Stimulated activated CD8-positive, alpha-beta memory T cell treated with anti-CD3 and anti-CD28 coated beads, Interleukin-15, amount 100 ng/mL, for 1 hour (primary cell): ENCODE measurements at regions not wholly inside any gene's neighbourhood (a gene's known extent, or its start where the extent isn't known, plus 50 kb on each side); places are given as distances from the start of the nearest gene placed in this dataset.
"Not testable (repeated sequence)": the region's sequence is repeated elsewhere in the genome, so short reads cannot be mapped to it uniquely, and the experiment has no call there.

Experiments used
- DNase-seq: peaks from one replicate; pipeline ENCODE4 v3.0.0-alpha.2; 2020; ENCODE audit warnings: low read depth

DNA sequence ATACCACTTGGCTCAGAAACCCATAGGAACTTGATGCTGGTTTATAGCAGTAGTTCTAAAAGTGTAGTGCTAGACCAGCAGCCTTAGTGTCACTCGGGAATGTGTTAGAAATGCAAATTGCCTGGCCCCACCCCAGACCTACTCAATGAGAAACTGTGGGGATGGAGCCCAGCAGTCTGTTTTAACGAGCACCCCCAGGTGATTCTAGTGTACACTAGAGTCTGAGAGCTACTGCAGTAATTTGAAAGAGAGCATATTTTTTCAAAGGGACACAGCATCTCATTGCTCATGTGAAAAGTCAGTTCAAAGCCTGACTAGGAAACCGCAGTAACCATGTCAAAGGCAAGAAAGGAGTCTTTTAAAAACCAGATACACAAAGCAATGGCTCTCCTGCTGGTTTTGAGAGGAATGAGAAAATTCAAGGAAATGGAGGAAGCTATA lies 313.4 kb downstream of the SQOR start:
- no peak for DNase-seq

DNA sequence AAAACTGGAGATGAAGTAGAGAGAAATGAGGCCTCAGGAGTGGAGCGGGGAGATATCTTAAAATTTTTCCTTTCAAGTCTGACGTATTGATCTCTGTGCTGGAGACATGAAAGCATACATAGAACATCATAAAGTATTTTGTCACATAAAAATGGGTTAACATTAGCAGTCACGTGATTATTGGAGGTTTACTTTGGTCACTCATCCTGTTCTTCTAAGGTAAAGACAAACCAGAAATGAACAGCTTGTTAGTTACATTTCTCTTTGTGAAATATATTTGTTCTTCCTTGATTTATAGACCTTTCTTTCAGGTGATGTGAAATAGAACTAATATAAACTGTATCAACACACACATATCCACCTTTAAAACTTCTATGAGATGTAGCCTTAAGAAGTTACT lies 324.1 kb downstream of the SQOR start:
- DNase-seq, result no peak

DNA sequence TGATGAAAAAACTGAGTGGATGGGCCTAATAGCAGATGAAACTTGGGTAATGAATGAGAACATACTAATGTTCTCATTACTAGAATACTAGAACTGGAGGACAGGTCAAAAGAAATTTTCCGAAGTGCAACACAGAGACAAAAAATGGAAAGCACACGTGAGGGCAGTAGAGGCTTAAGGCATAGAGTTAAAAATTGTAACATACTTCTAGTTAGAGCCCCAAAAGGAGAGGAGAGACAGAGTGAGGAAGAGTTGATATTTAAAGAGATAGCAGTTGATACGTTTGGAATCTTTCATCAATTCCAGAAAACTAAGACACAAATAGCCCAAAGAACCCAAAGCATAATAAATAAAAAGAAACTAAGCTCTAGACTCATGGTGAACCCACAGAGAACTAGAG lies 327.9 kb downstream of the SQOR start:
- DNase-seq, result no peak

DNA sequence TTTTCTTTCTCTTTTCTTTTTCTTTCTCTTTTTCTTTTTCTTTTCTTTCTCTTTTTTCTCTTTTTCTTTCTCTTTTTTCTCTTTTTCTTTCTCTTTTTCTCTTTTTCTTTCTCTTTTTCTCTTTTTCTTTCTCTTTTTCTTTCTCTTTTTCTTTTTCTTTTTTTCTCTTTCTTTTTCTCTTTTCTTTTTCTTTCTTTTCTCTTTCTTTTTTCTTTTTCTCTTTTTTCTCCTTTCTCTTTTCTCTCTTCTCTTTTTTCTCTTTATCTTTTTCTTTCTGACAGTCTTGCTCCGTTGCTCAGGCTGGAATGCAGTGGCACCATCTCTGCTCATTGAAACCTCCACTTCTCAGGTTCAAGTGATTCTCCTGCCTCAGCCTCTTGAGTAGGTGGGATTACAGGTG lies 335.7 kb downstream of the SQOR start:
- no peak for DNase-seq

DNA sequence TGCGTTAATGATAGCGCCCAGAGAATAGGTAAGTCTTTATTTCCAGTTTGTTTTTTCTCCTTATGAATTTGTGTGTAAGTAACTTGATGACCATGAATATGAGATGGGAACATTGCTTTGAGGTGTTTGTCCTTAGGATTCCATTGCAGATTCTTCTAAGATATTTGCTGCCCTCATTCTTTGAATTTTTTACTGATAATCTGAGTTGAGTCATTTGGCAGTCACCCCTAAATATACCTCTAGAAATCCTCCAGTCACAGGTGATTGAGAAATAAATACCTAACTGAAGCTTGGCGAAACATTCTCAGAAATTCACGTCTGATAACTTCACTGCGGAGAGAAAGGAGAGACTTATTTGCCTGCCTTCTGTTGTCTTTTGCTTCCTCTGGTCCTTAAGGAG lies 345.5 kb downstream of the SQOR start:
- no peak for DNase-seq

DNA sequence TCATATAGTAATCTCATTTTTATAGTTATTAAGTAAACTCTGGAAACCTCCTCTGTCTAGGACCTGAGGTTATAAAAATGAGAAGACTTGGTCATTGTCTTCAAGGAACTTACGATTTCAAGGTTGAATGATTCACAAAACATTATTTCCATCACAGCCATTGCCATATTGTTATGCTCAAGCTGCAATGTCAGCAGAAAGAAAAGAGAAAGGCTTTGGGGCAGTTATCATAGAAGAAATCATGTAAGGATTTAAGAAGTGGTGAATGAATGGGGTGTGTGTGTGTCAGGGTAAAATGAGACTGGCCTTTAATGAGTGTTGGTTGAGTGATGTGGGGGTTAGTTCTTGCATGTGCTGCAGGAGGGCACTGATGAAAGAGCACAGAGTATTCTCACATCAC lies 346.8 kb downstream of the SQOR start:
- DNase-seq, result no peak

DNA sequence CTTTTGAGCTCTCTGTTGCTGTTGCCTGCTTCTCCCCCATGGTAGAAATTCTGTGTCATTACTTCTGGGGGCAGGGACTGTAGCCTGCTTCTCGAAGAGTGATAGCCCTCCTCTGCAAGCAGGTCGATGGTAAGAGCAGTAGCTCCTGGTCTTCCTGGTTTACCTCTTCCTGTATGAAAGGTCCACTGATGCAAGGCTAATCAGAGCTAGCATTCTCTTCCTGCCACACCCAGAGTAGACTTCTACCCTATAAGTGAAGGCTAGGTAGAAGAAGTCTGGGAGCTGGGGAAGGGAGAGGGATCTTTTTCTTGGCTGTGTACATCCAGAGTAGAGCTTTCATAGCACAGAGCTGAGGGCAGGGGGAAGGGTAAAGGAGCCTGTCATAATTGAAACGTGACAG lies 357.0 kb downstream of the SQOR start:
- no peak for DNase-seq

DNA sequence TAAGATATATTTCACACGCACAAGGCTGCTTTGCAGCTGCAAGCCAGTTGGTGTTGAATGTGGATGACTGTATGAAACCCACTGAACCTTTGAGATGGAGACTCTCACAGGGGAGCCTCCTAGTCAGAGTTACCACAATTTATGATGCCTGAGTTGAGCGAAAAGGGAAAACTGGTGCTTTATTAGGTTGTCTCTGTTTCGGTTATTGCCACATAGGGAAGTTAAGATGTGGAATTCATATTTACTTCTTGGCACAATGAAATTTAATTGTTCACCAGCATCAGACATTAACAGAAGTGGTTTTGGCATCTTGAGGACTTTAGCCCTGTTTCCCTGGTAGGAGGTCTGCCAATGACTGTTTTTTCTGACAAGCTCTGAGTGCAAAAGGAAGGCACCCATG lies 358.2 kb downstream of the SQOR start:
- no peak for DNase-seq

DNA sequence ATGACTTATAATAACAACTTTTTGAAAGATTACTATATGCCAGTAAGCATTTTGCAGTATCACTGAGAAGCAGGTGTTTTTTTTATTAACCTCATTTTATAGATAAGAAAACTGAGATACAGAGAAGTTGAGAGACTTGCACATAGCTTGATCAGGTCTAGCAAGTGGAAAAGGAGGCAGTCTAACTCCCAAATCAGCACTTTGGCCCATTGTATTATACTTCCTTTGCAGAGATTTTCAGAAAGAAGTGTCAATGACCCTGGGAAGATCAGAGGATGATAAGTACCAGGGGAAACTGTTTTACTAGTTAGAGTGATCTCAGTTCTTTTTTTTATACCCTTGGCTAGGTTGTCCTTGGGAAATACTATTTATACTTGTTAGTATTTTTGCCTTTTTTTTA lies 358.7 kb downstream of the SQOR start:
- DNase-seq, result no peak

DNA sequence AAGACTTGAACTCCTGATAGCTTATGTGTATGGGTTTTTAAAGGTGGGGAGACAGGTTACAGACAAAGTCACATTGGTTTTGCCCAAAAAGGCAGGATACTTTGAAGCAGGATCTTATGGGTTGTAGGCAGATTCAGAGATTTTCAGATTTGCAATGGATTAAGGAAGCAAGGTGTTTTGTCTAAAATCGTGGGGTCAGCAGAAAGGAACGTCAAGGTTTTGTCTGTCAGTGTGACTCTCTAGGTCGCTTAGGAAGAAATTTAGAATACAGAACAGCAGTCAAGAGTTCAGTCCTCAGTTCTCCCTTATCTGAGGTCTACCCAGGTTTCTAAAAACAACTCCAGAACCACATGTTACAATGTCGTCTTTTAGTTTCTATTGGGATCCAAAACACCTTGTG lies 361.0 kb downstream of the SQOR start:
- DNase-seq, result no peak

DNA sequence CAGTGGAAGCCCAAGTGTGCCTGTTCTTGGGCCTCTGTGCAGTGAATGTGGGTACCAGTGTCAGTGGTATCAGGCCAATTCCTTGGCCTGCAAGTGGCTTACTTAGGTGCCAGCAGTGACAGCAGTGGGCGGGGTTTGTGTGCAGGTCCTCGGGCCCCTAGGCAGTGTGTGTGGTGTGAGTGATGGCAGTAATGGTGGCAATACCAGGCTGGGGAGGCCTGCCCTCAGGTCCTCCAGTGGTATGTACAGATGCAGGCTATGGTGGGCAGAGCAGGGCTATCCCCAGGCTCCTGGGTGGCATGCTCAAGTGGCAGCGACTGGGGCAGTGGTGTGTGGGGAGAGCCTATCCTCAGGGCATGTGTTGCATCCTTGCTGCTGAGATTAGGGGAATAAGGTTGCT lies 379.7 kb downstream of the SQOR start:
- no peak for DNase-seq

DNA sequence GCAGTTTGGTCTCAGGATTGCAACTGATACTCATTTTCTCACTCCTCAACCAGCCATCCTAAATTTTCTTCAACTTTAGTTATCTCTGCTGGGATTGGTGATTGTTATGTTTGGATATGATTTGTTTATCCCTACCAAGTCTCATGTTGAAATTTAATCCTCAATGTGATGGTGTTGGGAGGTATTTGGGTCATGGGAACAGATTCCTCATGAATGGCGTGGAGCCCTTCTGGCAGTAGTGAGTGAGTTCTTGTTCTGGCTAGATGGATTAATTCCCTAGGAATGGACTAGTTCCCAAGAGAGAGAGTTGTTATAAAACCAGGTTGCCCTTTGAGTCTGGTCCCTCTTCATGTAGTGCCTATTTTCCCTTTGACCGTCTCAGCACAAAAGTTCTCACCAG lies 399.9 kb downstream of the SQOR start:
- DNase-seq, result no peak

DNA sequence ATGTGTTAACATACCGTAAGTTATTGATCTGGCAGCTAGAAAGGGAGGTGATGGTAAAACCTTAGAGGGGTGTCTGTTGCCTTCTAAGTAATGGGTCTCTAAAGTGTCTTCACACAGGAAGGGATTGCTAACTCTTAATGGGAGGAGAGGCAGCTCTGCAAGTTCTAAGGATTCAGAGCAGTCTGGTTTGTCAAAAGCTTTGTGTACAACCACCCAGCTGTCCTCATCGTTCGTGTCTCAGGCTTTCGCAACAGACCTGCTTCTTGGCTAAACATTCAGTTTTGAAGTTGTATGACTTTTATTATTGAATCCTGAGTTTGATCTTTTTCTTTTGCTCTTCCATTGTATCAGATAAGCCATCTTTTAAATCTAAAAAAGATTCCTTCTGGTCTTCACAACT lies 404.9 kb downstream of the SQOR start:
- DNase-seq, result no peak

DNA sequence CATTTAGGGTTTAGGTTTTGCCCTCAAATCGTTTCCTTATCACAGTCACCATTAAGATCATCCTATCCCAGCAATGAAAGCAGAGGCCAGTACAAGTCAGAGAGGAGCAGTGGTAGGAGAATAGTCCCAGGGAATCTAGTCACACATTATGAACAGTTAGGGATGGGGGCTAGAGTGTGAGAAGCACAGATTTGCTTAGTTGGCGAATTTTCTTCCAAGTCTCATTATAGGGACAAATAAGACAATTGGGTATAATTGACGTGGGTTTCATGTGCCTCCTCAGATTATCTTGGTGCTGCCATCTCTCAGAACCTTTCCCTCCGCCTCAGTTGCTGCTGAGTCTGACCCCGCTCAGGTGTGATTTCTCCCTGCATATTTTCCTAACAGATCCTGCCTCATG lies 407.1 kb downstream of the SQOR start:
- DNase-seq, result no peak

DNA sequence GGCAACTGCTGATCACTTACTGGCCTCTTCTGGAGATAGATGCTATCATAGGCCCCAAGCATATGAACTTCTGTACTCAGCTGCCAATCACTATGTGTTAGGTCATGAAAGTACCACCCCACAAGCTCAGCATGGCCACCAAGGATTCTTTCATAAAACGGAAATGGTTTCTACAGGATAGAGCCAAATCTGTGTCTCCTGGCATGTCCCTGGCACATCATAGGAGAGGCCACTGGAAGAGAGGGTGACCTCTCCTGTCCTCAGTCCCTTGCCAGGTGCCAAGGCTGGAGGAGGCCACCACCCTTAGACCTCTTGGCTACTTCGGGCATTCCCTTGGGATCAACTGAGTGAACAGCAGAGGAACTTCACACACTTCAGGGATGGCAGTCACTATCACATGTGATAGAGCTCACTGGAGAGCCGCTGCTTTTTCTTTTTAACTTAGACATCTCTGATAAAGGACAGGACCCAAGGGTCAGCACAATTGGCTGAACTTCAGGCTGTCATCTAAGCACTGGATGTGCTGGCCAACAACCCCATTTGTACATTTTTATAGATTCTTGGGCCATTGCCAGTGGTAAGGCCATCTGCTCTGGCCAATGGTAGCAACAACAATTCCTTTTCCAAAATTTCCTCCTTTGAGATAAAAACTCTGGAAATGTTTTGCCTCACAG lies 425.2 kb downstream of the SQOR start:
- DNase-seq, result no peak

DNA sequence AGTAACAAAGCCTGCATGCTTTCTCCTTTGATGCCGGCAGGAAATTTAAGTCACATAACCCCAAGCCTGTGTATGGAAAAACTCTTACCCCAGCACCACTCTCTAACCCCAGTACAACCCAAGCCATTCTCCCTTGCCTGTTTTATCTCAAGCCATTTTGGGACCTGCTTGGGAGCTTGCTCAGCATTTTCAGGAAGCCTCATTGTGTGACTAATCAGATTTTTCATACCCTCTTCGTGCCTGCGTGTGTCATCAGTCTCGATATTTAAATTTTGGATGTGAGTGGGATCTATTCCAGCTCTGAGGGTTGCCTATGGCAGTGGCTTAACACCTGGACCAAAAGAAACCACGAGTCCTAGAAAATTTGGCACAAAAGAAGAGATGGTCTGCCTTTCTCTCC lies 426.2 kb downstream of the SQOR start:
- no peak for DNase-seq

DNA sequence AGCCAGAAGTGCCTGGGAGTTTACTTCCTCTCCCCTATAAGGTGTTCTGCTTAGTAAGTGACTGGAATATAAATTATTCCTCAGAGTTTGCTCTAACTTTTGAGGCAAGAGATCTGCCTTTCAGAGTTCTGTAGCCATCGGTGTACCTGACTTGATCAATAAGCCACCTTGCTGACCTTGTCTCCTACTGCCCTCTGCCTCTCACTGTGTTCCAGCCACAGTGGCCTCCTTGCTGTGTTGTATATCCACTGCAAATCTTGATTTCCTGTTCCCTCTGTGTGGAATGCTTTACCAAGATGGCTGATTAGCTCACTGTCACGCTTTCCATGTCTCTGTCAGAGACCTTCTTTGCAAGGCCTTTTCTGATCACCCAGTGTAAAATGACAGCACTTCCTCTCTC lies 442.4 kb downstream of the SQOR start:
- no peak for DNase-seq

DNA sequence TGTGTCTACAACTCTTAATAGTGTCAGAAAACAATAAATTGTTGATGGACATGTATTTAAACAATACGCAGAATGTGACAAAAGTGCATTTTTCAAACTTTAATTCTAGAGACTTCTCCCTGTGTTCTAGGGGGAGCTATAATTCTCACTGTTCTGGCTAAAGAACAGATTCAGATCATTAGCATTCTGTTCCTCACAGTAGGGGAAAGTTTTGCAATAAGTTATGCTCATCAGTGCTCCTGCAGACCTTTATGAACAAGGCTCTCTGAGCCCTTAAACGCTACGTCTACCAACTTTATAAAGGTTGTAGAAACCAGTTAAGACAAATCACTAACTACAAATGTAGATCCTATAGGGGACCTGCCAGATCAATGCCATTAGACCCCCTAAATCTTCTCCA lies 444.2 kb downstream of the SQOR start:
- DNase-seq, result no peak

DNA sequence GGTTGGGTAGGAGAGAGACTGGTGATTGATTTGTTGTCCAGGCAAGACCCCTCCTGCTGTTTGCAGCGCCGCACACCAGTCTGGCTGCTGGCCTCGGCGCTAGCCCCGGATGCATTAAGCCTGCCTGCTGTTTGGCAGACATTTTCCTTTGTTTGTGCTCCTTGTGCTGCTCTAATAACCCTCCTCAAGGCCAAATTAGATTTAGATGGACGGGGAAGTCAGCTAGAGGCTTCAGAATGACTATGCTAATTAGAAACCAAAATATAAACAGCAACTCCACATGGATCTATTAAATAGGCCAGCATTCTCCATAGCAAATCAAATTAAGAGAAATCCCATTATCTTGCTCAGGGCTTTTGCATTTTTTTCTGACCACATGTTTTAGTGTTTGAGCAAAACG lies 445.2 kb downstream of the SQOR start:
- no peak for DNase-seq

DNA sequence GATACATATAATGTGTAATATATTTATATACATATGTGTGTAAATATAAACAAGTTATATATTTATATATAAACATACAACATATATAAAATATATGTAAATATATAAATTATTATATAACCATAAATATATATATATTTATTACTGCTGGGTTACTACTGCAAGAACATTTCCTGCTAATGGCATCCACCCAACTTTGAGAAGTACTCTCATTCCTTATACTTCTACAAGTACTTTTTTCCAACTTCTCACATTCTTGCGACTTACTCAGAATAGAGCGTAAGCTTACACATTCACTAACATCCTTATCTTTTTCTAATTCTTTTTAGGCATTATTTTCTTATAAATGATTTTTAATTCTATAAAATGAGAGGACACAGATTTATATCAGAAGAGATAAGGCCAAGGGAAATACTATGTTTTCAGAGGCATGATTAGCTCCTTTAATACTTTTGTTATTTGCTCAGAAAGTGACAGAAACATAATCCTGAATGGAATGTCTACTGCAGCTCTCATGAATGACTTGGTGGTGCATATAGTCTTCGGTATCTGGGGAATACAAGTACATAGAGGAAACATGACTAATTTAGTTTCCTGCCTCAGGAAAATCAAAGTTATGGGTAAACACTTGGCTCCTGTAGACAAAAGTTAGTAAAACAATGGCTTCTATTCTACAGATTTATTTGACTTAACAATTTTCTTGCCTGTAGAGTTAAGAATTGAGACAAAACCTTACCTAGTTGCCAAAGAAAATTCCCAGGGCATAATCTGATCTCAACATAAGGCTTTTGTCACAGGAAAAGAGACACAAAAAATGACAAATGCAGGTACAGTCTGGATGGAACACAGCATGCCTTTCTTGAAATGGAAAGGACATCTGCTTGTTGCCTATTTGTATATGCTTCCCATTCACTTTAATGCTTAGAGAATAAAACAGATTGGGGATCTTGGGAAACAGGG lies 453.9 kb downstream of the SQOR start:
- no peak for DNase-seq

DNA sequence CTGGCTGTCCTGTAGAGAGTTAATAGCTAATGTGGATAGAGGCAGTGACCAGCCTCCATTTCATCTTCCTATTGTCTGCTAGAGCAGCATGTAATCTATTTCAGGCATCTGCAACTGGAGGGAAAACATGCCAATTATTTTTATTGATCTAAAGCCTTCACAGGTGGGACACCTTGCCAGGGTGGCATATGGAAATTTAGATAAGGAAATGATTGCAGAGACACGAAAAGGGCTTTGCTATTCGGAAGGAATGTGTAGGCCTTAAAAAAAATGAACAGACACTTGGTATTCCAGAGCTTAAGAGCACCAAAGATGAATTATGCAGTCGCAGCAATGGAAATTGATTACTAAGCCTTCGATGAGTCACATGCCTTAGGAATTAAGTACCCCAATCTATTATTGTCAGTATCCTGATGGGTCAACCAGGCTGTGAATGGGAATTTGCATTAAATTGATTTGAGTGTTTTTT lies 454.7 kb downstream of the SQOR start:
- no peak for DNase-seq

DNA sequence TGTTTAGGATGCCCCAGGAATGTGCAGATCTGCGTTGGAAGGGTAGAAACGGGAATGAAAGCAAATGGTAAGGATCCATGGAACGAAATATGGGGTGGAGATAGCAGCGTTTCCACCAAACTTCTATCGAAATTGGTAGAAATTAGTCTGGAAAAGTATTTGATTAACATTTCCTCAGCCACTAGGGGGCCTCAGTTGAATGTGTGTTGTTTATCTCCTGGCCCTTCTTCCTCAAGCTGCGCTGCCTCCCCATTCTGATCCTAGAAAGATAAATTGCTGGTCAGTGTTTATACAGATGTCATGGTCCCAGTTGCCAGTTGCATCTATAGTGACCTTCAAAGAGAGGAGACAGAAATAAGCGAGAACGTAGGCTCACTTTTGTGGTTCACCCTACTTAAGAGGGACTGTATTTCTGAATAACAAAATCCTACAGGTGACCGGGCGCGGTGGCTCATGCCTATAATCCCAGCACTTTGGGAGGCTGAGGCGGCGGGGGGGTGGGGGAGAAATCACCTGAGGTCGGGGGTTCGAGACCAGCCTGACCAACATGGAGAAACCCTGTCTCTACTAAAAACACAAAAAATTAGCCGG lies 457.1 kb downstream of the SQOR start:
- DNase-seq, result no peak

DNA sequence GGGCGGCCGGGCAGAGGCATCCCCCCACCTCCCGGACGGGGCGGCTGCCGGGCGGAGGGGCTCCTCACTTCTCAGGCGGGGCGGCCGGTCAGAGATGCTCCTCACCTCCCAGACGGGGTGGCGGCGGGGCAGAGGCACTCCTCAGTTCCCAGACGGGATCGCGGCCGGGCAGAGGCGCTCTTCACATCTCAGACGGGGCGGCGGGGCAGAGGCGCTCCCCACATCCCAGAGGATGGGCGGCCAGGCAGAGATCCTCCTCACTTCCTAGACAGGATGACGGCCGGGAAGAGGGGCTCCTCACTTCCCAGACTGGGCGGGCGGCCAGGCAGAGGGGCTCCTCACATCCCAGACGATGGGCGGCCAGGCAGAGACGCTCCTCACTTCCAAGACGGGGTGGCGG lies 463.2 kb downstream of the SQOR start:
- not testable (repeated sequence) for DNase-seq
